GM06990 (cell line): ENCODE measurements at regions not wholly inside any gene's neighbourhood (a gene's known extent, or its start where the extent isn't known, plus 50 kb on each side); places are given as distances from the start of the nearest gene placed in this dataset.

ENCODE experiments used
- DNase-seq: peaks from one replicate; pipeline ENCODE4 v3.0.0-alpha.2; 2011; ENCODE audit not compliant: insufficient read length; ENCODE audit errors: extremely low read depth
- H3K27me3 ChIP-seq: replicated peaks from 2 replicates; pipeline ENCODE4 v1.6.0; 2011; ENCODE audit warnings: low read length; ENCODE audit not compliant: control insufficient read depth, insufficient read depth
- H3K36me3 ChIP-seq: 2 replicates; pipeline ENCODE4 v1.5.1; 2011; ENCODE audit warnings: low read length; ENCODE audit not compliant: control insufficient read depth, insufficient read depth
- H3K4me3 ChIP-seq: replicated peaks from 2 replicates; pipeline ENCODE4 v1.5.1; 2011; ENCODE audit warnings: low read depth, mild to moderate bottlenecking, control low read depth, low read length
- CTCF ChIP-seq: IDR thresholded peaks from 2 replicates; pipeline ENCODE4 v1.5.1; 2011; ENCODE audit warnings: low read length, control low read depth, mild to moderate bottlenecking, inconsistent platforms; ENCODE audit not compliant: insufficient read depth, poor library complexity, severe bottlenecking

- H3K36me3 ChIP-seq: no peaks in the 10 kb centered on the region
- no peak for TF ChIP-seq CTCF
- H3K4me3 ChIP-seq: no peak overlapping the region
- no peaks in the 10 kb centered on the region for H3K27me3 ChIP-seq
- DNase-seq: no peak
Observed at GRCh38 chr2:51888120-51888519, 856.2 kb upstream of the NRXN1 start.

DNA sequence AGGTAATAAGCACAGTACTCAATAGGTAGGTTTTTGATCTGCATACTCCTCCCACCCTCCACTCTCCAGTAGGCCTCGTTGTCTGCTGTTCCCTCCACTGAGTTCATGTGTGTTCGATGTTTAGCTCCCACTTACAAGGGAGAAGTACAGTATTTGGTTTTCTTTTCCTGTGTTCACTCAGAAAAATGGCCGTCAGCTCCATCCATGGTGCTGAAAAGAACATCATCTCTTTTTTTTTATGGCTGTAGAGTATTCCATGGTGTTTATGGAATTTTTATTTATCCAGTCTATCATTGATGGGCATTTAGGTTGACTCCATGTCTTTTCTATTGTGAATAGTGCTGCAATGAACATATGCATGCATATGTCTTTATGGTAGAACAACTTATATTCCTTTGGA lies 849.7 kb upstream of the NRXN1 start:
- H3K4me3 ChIP-seq: no peak overlapping the region
- no peak for TF ChIP-seq CTCF
- no peak for DNase-seq
- H3K36me3 ChIP-seq: no peaks in the 10 kb centered on the region
- no peaks in the 10 kb centered on the region for H3K27me3 ChIP-seq

- H3K27me3 ChIP-seq: no peaks in the 10 kb centered on the region
- no peak overlapping the region for H3K4me3 ChIP-seq
- TF ChIP-seq CTCF: no peak
- H3K36me3 ChIP-seq: no peaks in the 10 kb centered on the region
- DNase-seq: no peak
Observed at GRCh38 chr2:51880153-51880552, 848.2 kb upstream of the NRXN1 start.

- no peak for TF ChIP-seq CTCF
- no peaks in the 10 kb centered on the region for H3K36me3 ChIP-seq
- no peak overlapping the region for H3K4me3 ChIP-seq
- no peak for DNase-seq
- H3K27me3 ChIP-seq: no peaks in the 10 kb centered on the region
Observed at GRCh38 chr2:51866361-51866760, 834.4 kb upstream of the NRXN1 start.

DNA sequence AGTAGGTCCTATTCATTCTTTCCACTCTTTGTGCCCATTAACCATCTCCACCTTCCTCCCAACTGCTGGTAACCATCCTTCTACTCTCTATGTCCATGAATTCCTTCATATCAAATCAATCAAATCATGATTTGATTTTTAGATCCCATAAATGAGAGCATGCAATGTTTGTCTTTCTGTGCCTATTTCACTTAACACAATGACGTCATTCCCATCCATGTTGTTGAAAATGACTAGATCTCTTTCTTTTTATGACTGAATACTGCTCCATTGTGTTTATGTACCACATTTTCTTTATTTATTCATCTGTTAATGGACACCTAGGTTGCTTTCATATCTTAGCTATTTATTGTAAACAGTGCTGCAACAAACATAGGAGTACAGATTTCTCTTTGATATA lies 827.3 kb upstream of the NRXN1 start:
- Histone ChIP-seq H3K36me3 (no peaks in the 10 kb centered on the region), H3K4me3 (no peak overlapping the region), H3K27me3 (no peaks in the 10 kb centered on the region)
- TF ChIP-seq CTCF: no peak
- DNase-seq: no peak

DNA sequence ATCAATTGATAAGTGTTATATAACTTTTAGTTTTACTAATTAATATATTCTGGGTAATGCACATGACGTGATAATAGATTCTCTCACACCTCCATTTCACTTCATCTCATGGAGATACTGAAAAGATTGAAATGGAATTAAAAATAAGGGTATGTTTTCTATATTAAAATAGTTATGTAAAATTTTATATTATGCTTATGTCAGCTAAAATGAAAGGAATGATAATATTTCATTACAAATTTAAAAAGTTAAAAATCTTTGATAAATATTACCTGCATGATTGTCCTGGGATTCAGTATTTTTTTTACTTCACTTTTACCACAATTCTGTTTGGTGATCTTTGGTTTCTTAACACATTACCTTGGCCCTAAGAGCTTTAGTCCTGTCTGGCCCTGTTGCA lies 823.8 kb upstream of the NRXN1 start:
- no peak for TF ChIP-seq CTCF
- Histone ChIP-seq H3K4me3 (no peak overlapping the region), H3K36me3 (no peaks in the 10 kb centered on the region), H3K27me3 (no peaks in the 10 kb centered on the region)
- no peak for DNase-seq
